ENCODE measurements at regions not wholly inside any gene's neighbourhood (a gene's known extent, or its start where the extent isn't known, plus 50 kb on each side); places are given as distances from the start of the nearest gene placed in this dataset.
"Not testable (repeated sequence)": the region's sequence is repeated elsewhere in the genome, so short reads cannot be mapped to it uniquely, and the experiment has no call there.

GRCh38 chr2:173568054-173568453 is 213.4 kb downstream of the CDCA7 start:
- no peaks in the 10 kb centered on the region for H3K9me3 ChIP-seq (ENCODE audit: control insufficient read depth in 2 of 2, low read length in 2 of 2)
- H3K27me3 ChIP-seq (ENCODE audit: control insufficient read depth in 2 of 2, insufficient read depth in 2 of 2, low read length in 2 of 2): no peaks in the 10 kb centered on the region
- H3K4me1 ChIP-seq (ENCODE audit: control insufficient read depth in 2 of 2, insufficient read depth in 2 of 2, low read length in 2 of 2): peaks cover 9 to 21% of the 10 kb centered on the region in 2 donors
- no peak overlapping the region for H3K9ac ChIP-seq (ENCODE audit: low read depth in 1 of 2, low read length in 2 of 2)
- H3K27ac ChIP-seq (ENCODE audit: low read depth in 2 of 2, low read length in 2 of 2): no peak overlapping the region
- H3K36me3 ChIP-seq (ENCODE audit: control insufficient read depth in 2 of 2, insufficient read depth in 2 of 2, low read length in 2 of 2): no peaks in the 10 kb centered on the region
- H3K4me3 ChIP-seq (ENCODE audit: low read length in 2 of 2): no peak overlapping the region

- Histone ChIP-seq H3K27ac (ENCODE audit: low read depth in 2 of 2, low read length in 2 of 2) (peak overlapping the region; percentile 44 to 48), H3K36me3 (ENCODE audit: control insufficient read depth in 2 of 2, insufficient read depth in 2 of 2, low read length in 2 of 2) (no peaks in the 10 kb centered on the region), H3K4me3 (ENCODE audit: low read length in 2 of 2) (peak overlapping the region; percentile 37 to 51), H3K9ac (ENCODE audit: low read depth in 1 of 2, low read length in 2 of 2) (peak overlapping the region; percentile 1 to 2), H3K27me3 (ENCODE audit: control insufficient read depth in 2 of 2, insufficient read depth in 2 of 2, low read length in 2 of 2) (no peaks in the 10 kb centered on the region), H3K4me1 (ENCODE audit: control insufficient read depth in 2 of 2, insufficient read depth in 2 of 2, low read length in 2 of 2) (peaks cover 9 to 22% of the 10 kb centered on the region in 2 donors), H3K9me3 (ENCODE audit: control insufficient read depth in 2 of 2, low read length in 2 of 2) (no peaks in the 10 kb centered on the region)
Observed at GRCh38 chr2:173571021-173571821, 216.5 kb downstream of the CDCA7 start.

DNA sequence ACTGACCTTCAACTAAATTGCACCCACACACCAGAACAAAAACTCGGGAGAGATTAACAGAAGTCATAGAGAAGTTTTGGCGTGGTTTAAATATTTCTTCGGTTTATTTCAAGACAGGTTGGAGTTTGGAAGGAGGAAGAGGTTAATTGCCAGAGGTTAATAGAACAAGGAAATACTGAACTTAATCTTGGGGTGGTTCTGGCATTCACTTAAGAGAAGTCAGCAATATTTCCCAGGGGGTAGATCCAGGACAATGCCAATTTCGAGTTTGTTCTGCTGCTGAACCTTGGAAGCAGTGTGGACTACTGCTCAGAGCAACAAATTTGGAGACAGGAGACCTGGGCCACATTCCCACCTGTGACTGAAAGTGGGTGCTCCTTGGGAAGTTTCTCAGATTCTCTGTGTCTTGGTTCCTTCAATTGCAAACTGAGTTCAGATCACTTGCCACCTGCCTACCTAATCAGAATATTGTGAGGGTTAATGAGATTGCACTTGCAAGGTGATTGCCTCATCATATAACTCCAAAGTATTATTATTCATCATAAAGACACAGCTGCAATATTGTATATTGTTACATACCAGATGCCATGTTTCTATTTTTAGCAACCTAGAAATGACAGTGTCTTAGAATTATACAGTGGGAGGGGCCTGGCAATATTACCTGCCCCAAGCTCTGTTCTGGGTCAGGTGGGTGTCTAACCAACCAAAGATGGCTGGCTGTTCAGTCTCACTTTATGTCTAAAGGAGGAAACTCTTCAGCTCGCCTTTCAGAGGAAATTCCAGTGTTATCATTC is 217.4 kb downstream of the CDCA7 start:
- H3K9ac ChIP-seq (ENCODE audit: low read depth in 1 of 2, low read length in 2 of 2): peak overlapping the region in 1 of 2 donors; percentile 22
- peaks cover 9 to 22% of the 10 kb centered on the region in 2 donors for H3K4me1 ChIP-seq (ENCODE audit: control insufficient read depth in 2 of 2, insufficient read depth in 2 of 2, low read length in 2 of 2)
- no peaks in the 10 kb centered on the region for H3K27me3 ChIP-seq (ENCODE audit: control insufficient read depth in 2 of 2, insufficient read depth in 2 of 2, low read length in 2 of 2)
- peak overlapping the region; percentile 44 to 48 for H3K27ac ChIP-seq (ENCODE audit: low read depth in 2 of 2, low read length in 2 of 2)
- peak overlapping the region; percentile 49 to 51 for H3K4me3 ChIP-seq (ENCODE audit: low read length in 2 of 2)
- H3K36me3 ChIP-seq (ENCODE audit: control insufficient read depth in 2 of 2, insufficient read depth in 2 of 2, low read length in 2 of 2): no peaks in the 10 kb centered on the region
- H3K9me3 ChIP-seq (ENCODE audit: control insufficient read depth in 2 of 2, low read length in 2 of 2): no peaks in the 10 kb centered on the region

- Histone ChIP-seq H3K9me3 (ENCODE audit: control insufficient read depth in 2 of 2, low read length in 2 of 2) (no peaks in the 10 kb centered on the region), H3K9ac (ENCODE audit: low read depth in 1 of 2, low read length in 2 of 2) (no peak overlapping the region), H3K27me3 (ENCODE audit: control insufficient read depth in 2 of 2, insufficient read depth in 2 of 2, low read length in 2 of 2) (no peaks in the 10 kb centered on the region), H3K4me3 (ENCODE audit: low read length in 2 of 2) (no peak overlapping the region), H3K36me3 (ENCODE audit: control insufficient read depth in 2 of 2, insufficient read depth in 2 of 2, low read length in 2 of 2) (no peaks in the 10 kb centered on the region), H3K4me1 (ENCODE audit: control insufficient read depth in 2 of 2, insufficient read depth in 2 of 2, low read length in 2 of 2) (peaks cover 9 to 22% of the 10 kb centered on the region in 2 donors), H3K27ac (ENCODE audit: low read depth in 2 of 2, low read length in 2 of 2) (peak overlapping the region in 1 of 2 donors; percentile 17)
Observed at GRCh38 chr2:173572848-173573247, 218.2 kb downstream of the CDCA7 start.

- not testable (repeated sequence) for H3K27ac ChIP-seq (ENCODE audit: low read depth in 2 of 2, low read length in 2 of 2); H3K9ac ChIP-seq (ENCODE audit: low read depth in 1 of 2, low read length in 2 of 2); H3K9me3 ChIP-seq (ENCODE audit: control insufficient read depth in 2 of 2, low read length in 2 of 2); H3K36me3 ChIP-seq (ENCODE audit: control insufficient read depth in 2 of 2, insufficient read depth in 2 of 2, low read length in 2 of 2); H3K4me3 ChIP-seq (ENCODE audit: low read length in 2 of 2); H3K27me3 ChIP-seq (ENCODE audit: control insufficient read depth in 2 of 2, insufficient read depth in 2 of 2, low read length in 2 of 2)
- H3K4me1 ChIP-seq (ENCODE audit: control insufficient read depth in 2 of 2, insufficient read depth in 2 of 2, low read length in 2 of 2): peaks cover 9 to 22% of the 10 kb centered on the region in 2 donors
Observed at GRCh38 chr2:173573782-173574181, 219.1 kb downstream of the CDCA7 start.

DNA sequence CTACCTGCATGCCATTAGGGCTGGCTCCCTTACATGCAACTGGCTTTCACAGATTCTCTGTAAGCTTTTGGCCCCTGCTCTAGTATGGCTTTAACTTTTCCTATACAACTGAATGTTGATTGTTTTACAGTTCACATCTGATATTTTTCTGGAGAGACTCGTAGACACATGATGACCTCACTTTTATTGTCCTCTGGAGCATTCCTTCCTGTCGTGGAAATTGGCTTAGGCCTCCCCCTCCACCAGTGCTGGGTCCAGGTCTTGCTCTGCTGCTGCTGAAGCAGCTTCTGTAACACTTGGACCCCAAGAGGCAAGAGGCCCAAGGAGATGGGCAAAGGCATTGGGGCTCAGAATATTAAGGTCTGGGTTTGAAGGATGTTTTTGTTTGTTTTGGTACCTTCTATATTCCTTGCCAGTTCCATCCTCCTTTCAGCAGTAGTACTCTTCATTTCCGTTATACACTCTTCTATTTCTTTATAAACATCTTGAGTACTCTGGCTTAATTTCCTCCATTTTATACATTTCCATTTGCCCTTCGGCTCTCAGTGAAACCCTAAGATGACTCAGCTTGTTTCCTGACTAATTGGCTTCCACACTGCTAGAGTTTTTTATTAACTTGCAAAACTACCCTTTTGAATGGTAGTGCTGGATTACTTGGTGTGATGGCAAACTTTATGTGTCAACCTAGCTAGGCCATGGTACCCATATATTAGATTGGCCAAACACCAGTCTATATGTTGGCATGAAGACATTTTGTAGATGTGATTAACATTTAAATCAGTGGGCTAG is 219.8 kb downstream of the CDCA7 start:
- H3K36me3 ChIP-seq (ENCODE audit: control insufficient read depth in 2 of 2, insufficient read depth in 2 of 2, low read length in 2 of 2): no peaks in the 10 kb centered on the region
- H3K4me3 ChIP-seq (ENCODE audit: low read length in 2 of 2): no peak overlapping the region
- H3K9me3 ChIP-seq (ENCODE audit: control insufficient read depth in 2 of 2, low read length in 2 of 2): no peaks in the 10 kb centered on the region
- H3K9ac ChIP-seq (ENCODE audit: low read depth in 1 of 2, low read length in 2 of 2): no peak overlapping the region
- H3K27ac ChIP-seq (ENCODE audit: low read depth in 2 of 2, low read length in 2 of 2): no peak overlapping the region
- H3K4me1 ChIP-seq (ENCODE audit: control insufficient read depth in 2 of 2, insufficient read depth in 2 of 2, low read length in 2 of 2): peaks cover 9 to 22% of the 10 kb centered on the region in 2 donors
- H3K27me3 ChIP-seq (ENCODE audit: control insufficient read depth in 2 of 2, insufficient read depth in 2 of 2, low read length in 2 of 2): no peaks in the 10 kb centered on the region

- Histone ChIP-seq H3K9me3 (ENCODE audit: control insufficient read depth in 2 of 2, low read length in 2 of 2) (no peaks in the 10 kb centered on the region), H3K27me3 (ENCODE audit: control insufficient read depth in 2 of 2, insufficient read depth in 2 of 2, low read length in 2 of 2) (no peaks in the 10 kb centered on the region), H3K36me3 (ENCODE audit: control insufficient read depth in 2 of 2, insufficient read depth in 2 of 2, low read length in 2 of 2) (no peaks in the 10 kb centered on the region), H3K4me1 (ENCODE audit: control insufficient read depth in 2 of 2, insufficient read depth in 2 of 2, low read length in 2 of 2) (no peaks in the 10 kb centered on the region), H3K27ac (ENCODE audit: low read depth in 2 of 2, low read length in 2 of 2) (no peak overlapping the region), H3K4me3 (ENCODE audit: low read length in 2 of 2) (no peak overlapping the region), H3K9ac (ENCODE audit: low read depth in 1 of 2, low read length in 2 of 2) (no peak overlapping the region)
Observed at GRCh38 chr2:173578404-173579107, 223.9 kb downstream of the CDCA7 start.

- no peaks in the 10 kb centered on the region for H3K9me3 ChIP-seq (ENCODE audit: control insufficient read depth in 2 of 2, low read length in 2 of 2)
- H3K27ac ChIP-seq (ENCODE audit: low read depth in 2 of 2, low read length in 2 of 2): no peak overlapping the region
- no peaks in the 10 kb centered on the region for H3K36me3 ChIP-seq (ENCODE audit: control insufficient read depth in 2 of 2, insufficient read depth in 2 of 2, low read length in 2 of 2)
- H3K27me3 ChIP-seq (ENCODE audit: control insufficient read depth in 2 of 2, insufficient read depth in 2 of 2, low read length in 2 of 2): peaks cover 0 to 2% of the 10 kb centered on the region in 2 donors
- H3K9ac ChIP-seq (ENCODE audit: low read depth in 1 of 2, low read length in 2 of 2): no peak overlapping the region
- no peak overlapping the region for H3K4me3 ChIP-seq (ENCODE audit: low read length in 2 of 2)
- H3K4me1 ChIP-seq (ENCODE audit: control insufficient read depth in 2 of 2, insufficient read depth in 2 of 2, low read length in 2 of 2): no peaks in the 10 kb centered on the region
Observed at GRCh38 chr2:173580351-173580750, 225.7 kb downstream of the CDCA7 start.

DNA sequence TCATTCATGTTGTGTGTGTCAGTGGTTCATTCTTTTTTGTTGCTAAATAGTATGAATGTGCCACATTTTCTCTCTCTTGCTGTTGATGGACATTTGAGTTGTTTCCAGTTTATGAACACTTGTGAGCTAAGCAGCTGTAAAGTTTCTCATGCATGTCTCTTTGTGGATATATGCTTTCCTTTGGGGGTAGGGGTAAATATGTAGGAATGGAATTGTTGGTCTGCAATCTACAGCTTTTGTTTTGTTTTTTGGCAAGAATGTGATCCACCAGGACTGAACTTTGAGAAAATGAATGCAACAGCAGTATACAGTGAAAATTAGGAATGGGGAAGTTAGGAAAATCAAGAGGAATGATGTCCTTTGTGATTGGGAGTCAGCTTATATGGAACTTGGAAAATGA is 226.3 kb downstream of the CDCA7 start:
- no peak overlapping the region for H3K9ac ChIP-seq (ENCODE audit: low read depth in 1 of 2, low read length in 2 of 2)
- no peaks in the 10 kb centered on the region for H3K36me3 ChIP-seq (ENCODE audit: control insufficient read depth in 2 of 2, insufficient read depth in 2 of 2, low read length in 2 of 2)
- H3K27me3 ChIP-seq (ENCODE audit: control insufficient read depth in 2 of 2, insufficient read depth in 2 of 2, low read length in 2 of 2): peaks cover 0 to 2% of the 10 kb centered on the region in 2 donors
- H3K4me1 ChIP-seq (ENCODE audit: control insufficient read depth in 2 of 2, insufficient read depth in 2 of 2, low read length in 2 of 2): no peaks in the 10 kb centered on the region
- H3K4me3 ChIP-seq (ENCODE audit: low read length in 2 of 2): no peak overlapping the region
- H3K9me3 ChIP-seq (ENCODE audit: control insufficient read depth in 2 of 2, low read length in 2 of 2): no peaks in the 10 kb centered on the region
- H3K27ac ChIP-seq (ENCODE audit: low read depth in 2 of 2, low read length in 2 of 2): no peak overlapping the region

All from mucosa of rectum (tissue), 2 donors.